ENCODE measurements at regions not wholly inside any gene's neighbourhood (a gene's known extent, or its start where the extent isn't known, plus 50 kb on each side); places are given as distances from the start of the nearest gene placed in this dataset.

DNA sequence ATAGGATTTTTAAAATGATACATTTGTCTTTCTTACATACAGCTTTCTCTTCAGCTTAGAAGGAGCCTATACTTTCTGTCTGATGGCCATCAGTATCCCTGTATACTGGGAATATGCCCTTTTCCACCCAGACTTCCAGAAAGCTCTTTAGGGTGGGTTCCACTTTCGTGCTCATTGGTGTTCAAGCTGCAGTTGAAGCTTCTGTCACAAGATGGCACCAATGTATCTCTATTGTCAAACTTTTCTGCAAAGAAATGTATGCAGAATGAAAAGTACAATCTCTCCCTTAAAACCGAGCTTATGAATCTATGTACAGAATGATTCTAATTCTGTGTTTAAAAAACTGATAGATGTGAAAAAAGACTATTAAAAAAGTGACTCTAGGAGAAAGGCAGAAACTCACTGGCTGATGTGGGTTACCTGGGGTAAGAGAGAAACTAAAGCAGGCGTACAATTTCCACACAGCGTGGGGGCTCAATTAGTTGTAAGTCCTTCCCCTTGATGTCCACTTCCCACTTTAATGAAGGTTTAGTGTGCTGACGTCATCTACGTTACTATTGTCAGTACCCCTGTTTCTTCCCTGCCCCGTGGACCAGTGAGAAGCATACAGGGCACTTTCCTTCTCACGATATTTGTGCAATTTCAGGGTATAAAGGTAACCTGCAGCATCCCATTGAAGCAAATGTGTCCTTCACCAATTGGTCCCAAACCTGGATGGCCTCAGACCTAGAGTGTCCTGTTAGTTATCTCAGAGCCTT is 57.3 kb upstream of the TCEAL2 start:
- FAIRE-seq, result peak; percentile 32

DNA sequence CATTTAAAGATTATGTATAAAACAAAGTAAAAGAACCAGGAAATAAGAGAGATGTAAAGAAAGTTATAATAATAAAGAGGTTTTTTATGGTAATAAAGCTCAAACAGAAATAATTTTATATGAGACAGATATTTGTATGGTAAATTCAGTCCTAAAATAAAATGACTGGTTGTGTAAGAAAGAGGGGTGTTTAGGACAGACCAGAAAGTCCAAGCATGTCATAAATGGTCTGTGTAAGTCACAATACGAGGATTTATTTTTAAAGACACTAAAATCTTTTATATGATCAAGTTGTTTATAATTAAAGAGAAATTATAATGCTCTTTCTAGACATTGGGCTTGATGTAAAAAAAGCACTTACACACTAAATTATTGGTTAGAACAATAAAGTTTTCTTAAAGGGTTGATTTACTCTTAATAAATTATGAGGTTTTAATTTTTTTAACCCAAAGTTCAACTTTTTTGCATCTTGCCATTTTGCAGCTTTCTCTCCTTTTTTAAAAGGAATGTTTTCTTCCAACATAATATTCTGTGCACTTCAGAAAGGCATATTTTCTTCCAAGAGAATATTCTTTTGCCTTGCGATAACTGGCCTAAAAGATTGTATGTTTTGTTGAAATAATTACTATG is 61.9 kb upstream of the TCEAL2 start:
- FAIRE-seq, result no peak

DNA sequence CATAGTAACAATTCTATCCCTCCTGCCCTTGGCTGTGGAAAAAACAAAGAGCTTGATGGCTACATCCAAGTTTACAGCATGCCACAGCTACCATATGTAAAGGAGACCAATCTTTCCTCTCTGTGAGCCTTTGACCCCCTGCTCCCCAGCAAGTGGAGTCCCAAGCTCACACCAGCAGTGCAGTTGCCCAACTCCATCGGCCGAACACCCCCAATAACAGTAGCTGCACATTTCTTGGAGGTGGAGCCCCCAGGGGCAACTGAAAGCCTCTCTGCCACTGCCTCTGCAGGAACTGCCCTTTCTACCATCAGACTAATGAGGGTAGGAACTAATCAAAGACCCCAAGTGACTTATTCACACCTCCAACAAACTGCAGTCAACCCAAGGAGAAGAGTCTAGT is 81.0 kb upstream of the TCEAL2 start:
- FAIRE-seq, result no peak

DNA sequence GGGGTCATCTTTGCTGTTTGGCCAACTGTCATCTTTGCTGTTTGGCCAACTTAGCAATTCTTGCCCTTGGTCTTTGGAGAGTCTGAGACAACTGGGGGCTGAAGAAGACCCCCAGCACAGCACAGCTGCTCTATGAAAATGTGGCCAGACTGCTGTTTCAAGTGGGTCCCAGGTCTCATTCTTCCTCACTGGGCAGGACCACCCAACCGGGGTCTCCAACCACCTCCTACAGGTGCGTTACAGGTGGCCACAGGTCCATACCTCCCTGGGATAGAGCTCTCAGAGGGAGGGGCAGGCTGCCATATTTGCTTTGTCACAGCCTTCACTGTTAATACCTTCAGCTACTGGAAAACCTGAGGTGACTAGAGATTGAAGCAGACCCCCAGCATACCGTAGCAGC is 82.1 kb upstream of the TCEAL2 start:
- FAIRE-seq, result no peak

- no peak for FAIRE-seq
Observed at GRCh38 chrX:102042372-102043325, 82.8 kb upstream of the TCEAL2 start.

- no peak for FAIRE-seq
Observed at GRCh38 chrX:102029026-102029425, 96.5 kb upstream of the TCEAL2 start.

GRCh38 chrX:102018208-102018607 is 86.4 kb upstream of the ZMAT1 start:
- no peak for FAIRE-seq

DNA sequence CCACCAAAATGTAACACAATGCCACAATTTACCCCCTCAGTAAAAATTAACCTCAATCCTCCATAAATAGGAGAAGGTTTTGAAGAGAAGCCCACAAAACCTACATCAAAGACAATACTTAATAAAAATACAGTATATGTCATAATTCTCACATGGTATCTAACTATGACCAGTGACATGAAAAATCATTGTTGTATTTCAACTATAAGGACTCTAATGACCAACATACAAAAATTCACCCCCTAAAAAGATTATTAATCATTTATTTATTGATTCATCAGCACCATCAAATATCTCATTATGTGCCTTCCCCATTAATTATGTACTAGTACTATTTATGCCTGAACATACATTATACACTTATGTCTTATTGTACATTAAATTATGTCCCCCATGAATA is 77.1 kb upstream of the ZMAT1 start:
- FAIRE-seq, result no peak

DNA sequence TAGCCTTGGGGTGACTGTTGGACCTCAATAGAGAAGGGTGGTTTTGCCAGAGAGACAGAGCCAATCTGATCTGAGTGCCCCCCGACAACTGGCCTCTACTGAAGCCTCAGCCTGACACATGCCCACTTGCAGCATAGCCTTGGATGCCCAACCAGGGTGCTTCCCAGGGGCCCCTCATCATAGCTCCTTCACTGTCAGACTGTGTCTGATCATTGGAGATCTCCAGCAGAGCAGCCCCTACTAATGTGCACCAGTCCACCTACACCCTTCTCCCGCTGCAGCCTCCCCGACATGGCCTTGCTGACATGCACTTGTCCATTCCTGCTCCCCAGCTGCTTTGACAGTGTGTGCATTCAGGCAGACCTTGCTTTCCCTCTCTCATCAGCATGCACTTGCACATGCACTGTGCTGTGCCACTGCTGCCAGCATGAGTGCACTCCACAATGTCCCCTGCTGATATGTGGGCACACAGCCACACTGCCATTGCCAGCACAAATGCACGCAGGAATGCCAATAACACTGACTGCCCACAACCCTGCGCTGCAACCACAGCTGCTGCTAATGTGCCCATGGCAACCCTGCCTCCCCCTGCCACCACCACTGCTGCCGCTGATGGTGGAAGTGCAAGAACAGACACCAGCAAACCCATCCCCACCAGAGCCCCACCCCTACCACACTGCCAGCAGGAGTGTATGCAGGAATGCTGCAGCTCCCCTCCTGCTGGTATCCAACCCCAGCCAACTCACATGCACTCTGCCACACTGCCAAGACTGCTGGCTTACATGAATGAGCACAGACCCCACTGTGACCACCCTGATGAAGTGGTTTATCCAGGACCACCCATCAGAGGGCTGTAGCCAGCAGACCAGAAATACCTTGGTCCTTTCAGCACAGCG is 68.1 kb upstream of the ZMAT1 start:
- FAIRE-seq, result no peak

- FAIRE-seq, result no peak
Observed at GRCh38 chrX:101993335-101993734, 61.5 kb upstream of the ZMAT1 start.

DNA sequence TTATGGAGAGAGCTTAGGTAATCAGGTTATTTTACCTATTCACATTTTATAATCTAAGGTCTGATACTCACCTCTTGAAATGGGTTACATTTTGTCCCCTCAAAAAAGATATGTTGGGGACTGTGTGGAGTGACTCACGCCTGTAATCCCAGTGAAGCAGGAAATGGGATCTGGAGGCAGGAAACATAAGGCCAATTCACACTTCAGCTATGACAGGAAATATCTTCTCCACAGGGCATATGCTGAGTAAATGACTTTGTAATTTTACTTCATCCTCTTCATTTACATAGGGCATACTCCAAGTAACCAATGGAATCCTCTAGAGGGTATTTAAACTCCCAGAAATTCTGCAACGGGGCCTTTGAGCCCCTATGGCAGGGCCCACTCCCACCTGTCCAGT is 54.8 kb upstream of the ZMAT1 start:
- FAIRE-seq, result no peak
